ENCODE measurements at regions not wholly inside any gene's neighbourhood (a gene's known extent, or its start where the extent isn't known, plus 50 kb on each side); places are given as distances from the start of the nearest gene placed in this dataset.
"Not testable (repeated sequence)": the region's sequence is repeated elsewhere in the genome, so short reads cannot be mapped to it uniquely, and the experiment has no call there.

DNA sequence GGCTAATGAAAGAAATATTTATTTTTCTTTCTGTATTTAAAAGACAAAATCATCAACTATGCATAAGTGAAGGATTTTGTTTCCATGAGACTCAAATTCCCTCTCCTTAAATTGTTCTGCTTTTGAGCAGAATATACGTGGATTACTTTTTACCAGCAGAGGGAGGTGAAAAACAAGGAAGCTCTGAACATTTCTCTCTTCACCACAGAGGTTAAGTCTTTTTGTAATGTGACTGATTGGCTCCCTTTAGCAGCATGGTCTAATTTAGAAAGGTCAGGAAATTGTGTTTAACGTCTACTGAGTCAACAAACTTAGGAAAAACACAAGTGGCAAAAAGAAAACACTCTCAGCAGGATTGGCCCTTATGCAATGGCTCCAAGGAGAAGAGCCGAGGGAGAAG, 55.1 kb upstream of the F9 start:
- DNase-seq = no peak

DNA sequence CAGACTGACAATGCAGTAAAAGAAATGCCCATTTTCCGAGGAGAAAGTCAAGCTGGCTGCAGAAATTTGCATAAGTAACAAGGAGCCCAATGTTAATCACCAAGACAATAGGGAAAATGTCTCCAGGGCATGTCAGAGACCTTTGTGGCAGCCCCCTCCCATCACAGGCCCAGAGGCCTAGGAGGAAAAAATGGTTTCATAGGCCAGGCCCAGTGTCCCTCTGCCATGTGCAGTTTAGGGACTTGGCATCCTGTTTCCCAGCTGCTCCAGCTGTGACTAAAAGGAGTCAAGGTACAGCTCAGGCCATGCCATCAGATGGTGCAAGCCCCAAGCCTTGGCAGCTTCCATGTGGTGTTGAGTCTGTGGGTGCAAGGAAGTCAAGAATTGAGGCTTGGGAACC, 68.6 kb upstream of the F9 start:
- not testable (repeated sequence) for DNase-seq

GRCh38 chrX:139454743-139455142, 75.8 kb upstream of the F9 start:
- DNase-seq = no peak

- DNase-seq = no peak
Measured at GRCh38 chrX:139448996-139449395, 81.5 kb upstream of the F9 start.

- DNase-seq = no peak
Measured at GRCh38 chrX:139446832-139447231, 83.7 kb upstream of the F9 start.

DNA sequence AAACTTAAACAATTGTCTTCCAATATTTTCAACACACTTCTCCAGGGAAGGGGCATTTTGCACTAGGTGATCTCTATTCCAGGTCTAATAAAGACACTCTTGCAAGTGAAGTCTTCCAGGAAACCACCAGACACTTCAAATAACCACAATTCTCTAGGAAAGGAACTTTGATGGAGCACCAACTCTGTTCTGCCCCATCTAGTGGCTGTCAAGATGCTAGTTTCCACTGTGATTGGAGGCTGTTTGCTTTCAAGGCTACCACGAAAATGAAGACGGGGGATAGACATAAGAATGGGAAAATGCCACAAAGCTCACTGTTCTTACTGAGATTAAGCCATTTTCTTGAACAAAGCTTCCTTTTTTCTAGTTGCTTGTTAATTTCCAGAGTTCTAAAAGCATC, 100.6 kb upstream of the F9 start:
- DNase-seq = no peak

GRCh38 chrX:139423186-139423585, 107.4 kb upstream of the F9 start:
- no peak for DNase-seq

DNA sequence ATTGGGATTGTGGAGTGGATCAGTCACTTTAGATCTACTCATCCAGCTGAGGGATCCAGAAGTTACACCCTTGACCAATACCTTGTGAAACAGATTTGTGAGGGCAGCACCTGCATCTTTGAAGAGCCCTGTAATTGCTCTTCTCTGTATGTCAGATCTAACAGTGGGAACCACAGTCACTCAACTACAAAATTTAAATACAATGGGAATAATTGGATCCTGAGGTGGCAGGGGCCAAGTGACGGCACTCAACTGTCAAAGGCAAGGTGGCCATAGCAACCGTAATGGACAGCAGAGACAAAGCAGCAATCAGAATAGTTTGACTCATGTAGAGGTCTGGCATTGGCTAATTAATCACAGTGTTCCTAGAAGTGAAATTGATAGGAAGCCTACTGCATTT, 132.3 kb upstream of the F9 start:
- not testable (repeated sequence) for DNase-seq

DNA sequence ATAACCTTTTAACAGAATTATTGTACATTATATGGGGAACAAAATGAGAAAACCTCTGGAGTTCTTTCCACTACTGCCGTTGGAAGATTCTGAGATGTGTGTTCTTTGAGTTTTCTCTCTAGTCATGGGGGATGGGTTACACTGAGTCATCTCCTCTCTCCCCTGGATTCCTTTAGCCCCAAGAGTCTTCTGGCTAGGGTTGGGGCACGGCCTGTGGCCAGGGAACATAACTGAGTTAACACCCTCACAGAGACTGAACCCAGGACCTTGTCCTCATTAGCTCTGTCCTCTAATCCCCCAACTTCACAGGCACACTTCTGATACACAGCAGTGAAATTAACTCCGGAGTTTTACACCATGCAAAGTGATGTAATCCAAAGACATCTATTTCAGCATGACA, 142.3 kb upstream of the F9 start:
- DNase-seq = no peak

GRCh38 chrX:139382529-139382928, 148.0 kb upstream of the F9 start:
- DNase-seq = no peak

DNA sequence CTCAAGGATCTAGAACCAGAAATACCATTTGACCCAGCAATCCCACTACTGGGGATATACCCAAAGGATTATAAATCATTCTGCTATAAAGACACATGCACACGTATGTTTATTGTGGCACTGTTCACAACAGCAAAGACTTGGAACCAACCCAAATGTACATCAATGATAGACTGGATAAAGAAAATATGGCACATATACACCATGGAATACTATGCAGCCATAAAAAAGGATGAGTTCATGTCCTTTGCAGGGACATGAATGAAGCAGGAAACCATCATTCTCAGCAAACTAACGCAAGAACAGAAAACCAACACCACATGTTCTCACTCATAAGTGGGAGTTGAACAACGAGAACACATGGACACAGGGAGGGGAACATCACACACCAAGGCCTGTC, 154.0 kb upstream of the F9 start:
- DNase-seq = not testable (repeated sequence)

DNA sequence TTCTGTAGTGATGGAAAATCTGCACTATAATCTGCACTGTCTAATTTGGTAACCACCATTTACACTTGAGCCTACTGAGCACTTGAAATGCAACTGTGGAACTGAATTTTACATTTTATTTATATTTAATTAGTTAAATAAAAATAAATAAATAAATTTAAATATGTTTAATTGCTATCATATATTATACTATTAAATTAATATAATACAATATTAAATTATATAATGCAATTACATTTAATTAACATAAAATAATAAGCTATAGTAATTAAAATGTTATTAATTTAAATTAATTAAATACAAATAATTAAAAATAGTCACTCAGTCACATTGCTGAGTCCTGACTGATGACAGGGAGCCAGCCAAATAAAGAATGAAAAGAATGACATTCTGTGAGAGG, 170.2 kb upstream of the F9 start:
- no peak for DNase-seq

- DNase-seq = not testable (repeated sequence)
Measured at GRCh38 chrX:139342594-139342991, 187.9 kb upstream of the F9 start.

DNA sequence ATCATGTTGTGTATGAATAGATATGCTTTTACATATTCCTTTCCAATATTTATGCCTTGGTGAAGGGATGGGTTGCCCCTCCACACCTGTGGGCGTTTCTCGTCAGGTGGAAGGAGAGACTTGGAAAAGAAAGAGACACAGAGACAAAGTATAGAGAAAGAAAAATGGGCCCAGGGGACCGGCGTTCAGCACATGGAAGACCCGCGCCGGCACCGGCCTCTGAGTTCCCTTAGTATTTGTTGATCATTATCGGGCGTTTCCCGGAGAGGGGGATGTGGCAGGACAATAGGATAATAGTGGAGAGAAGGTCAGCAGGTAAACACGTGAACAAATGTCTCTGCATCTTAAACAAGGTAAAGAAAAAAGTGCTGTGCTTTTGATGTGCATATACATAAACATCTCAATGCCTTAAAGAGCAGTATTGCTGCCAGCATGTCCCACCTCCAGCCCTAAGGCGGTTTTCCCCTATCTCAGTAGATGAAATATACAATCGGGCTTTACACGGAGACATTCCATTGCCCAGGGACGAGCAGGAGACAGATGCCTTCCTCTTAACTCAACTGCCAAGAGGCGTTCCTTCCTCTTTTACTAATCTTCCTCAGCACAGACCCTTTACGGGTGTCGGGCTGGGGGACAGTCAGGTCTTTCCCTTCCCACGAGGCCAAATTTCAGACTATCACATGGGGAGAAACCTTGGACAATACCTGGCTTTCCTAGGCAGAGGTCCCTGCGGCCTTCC, 188.5 kb upstream of the F9 start:
- DNase-seq = not testable (repeated sequence)

- DNase-seq = no peak
Measured at GRCh38 chrX:139332441-139332840, 198.1 kb upstream of the F9 start.

DNA sequence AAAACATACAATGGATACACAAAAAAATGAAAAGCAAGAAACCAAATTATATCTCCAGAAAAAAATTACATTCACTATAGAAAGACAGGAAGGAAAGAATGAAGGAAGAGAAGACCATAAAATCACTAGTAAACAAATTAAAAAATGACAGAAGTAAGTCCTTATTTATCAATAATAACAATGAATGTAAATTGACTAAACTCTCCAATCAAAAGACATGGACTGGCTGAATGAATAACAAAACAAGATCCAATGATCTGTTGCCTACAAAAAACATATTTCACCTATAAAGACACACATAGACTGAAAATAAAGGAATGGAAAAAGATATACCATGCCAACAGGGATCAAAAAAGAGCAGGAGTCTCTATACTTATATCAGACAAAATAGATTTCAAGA, 203.2 kb upstream of the F9 start:
- DNase-seq = no peak

- DNase-seq = no peak
Measured at GRCh38 chrX:139324756-139325155, 205.8 kb upstream of the F9 start.

- DNase-seq = not testable (repeated sequence)
Measured at GRCh38 chrX:139320661-139321354, 209.7 kb upstream of the F9 start.

DNA sequence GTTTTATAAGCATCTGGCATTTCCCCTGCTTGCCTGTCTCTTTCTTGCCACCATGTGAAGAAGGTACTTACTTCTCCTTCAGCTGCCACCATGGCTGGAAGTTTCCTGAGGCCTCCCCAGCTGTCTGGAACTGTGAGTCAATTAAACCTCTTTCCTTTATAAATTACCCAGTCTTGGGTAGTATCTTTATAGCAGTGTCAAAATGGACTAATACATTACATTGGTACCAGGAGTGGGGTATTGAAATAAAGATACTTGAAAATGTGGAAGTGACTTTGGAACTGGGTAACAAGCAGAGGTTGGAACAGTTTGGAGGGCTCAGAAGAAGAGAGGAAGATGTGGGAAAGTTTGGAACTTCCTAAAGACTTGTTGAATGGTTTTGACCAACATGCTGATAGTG, 223.9 kb upstream of the F9 start:
- not testable (repeated sequence) for DNase-seq

DNA sequence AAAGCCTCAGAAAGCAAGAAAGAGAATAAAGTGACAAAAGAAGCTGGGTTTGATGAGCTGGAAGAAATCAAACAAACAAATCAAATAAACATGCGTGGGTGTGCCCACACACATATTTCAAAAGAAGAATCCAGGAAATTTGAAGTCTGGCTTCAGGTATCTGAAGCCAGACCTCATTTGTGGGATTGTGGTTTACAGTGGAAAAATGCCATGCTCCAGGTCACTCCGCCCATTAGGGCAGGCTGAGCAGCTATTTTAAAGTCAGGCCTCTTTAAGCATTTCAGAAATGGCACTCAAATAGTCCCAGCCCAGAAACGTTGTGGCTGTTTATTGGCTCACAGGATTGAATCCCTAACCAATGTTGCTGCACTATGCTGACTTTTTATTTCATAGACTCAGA, 226.1 kb upstream of the F9 start:
- no peak for DNase-seq

- no peak for DNase-seq
Measured at GRCh38 chrX:139299309-139299708, 231.2 kb upstream of the F9 start.

GRCh38 chrX:139298437-139298836, 232.1 kb upstream of the F9 start:
- no peak for DNase-seq

- no peak for DNase-seq
Measured at GRCh38 chrX:139297638-139298037, 232.9 kb upstream of the F9 start.

GRCh38 chrX:139293991-139294390, 236.5 kb upstream of the F9 start:
- DNase-seq = no peak

DNA sequence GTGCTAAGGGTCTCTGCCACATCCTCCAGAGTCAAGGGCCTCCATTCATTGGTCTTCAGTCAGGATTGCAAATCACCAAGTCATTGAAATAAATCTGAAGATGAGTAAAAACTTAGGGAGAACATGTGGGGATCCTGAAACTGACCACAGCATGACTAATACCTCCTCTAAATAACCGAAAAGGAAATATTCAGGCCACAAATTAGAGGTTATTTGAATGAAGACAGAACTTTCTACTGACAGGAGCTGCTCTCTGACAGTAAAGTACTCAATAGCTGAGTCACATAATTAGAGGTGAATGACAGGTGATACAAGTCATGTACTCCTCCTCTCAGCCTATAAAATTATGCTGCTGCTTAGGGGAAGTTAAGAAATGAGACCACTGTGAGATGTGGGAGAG, 240.2 kb upstream of the F9 start:
- DNase-seq = no peak

Data from AML-193 (cell line).